Right ventricle myocardium superior (tissue), 1 donor: ENCODE measurements at regions not wholly inside any gene's neighbourhood (a gene's known extent, or its start where the extent isn't known, plus 50 kb on each side); places are given as distances from the start of the nearest gene placed in this dataset.
"Not testable (repeated sequence)": the region's sequence is repeated elsewhere in the genome, so short reads cannot be mapped to it uniquely, and the experiment has no call there.

Source experiments
- ATAC-seq: fragments of 200-7000 bp; cut with Tn5 transposase; one replicate; pipeline ENCODE4 v1.9.1; 2020; ENCODE audit warnings: mild to moderate bottlenecking; ENCODE audit not compliant: poor library complexity
- DNase-seq: peaks from one replicate; pipeline ENCODE4 v3.0.0-alpha.2; 2020
- intact Hi-C: fragments of 100-400 bp; cut with DNase I; formaldehyde crosslinking; loops from one replicate; pipeline ENCODE4 v1.11.2; 2022
- donor health status: DM: no; HTN: yes; CAD: no; lungs with severe emphysema.

DNA sequence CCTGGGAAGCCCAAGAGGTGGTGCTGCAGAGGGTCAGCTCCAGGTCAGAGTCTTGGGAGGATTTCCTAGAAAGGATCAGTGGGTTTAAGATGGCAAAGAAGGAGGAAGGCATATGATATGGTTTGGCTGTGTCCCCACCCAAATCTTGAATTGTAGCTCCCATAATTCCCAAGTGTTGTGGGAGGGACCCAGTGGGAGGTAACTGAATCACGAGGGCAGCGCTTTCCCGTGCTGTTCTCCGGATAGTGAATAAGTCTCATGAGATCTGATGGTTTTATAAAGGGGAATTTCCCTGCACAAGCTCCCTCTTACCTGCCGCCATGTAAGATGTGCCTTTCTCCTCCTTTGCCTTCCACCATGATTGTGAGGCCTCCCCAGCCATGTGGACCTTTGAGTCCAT lies 240.4 kb downstream of the TOMM20 start:
- ATAC-seq, DNase-seq: not testable (repeated sequence)
- intact Hi-C loops = loop anchor here (5.0 to 10.0 kb wide), 3 partner anchors 163 to 351 kb away; no protein-coding TSS in a partner anchor

DNA sequence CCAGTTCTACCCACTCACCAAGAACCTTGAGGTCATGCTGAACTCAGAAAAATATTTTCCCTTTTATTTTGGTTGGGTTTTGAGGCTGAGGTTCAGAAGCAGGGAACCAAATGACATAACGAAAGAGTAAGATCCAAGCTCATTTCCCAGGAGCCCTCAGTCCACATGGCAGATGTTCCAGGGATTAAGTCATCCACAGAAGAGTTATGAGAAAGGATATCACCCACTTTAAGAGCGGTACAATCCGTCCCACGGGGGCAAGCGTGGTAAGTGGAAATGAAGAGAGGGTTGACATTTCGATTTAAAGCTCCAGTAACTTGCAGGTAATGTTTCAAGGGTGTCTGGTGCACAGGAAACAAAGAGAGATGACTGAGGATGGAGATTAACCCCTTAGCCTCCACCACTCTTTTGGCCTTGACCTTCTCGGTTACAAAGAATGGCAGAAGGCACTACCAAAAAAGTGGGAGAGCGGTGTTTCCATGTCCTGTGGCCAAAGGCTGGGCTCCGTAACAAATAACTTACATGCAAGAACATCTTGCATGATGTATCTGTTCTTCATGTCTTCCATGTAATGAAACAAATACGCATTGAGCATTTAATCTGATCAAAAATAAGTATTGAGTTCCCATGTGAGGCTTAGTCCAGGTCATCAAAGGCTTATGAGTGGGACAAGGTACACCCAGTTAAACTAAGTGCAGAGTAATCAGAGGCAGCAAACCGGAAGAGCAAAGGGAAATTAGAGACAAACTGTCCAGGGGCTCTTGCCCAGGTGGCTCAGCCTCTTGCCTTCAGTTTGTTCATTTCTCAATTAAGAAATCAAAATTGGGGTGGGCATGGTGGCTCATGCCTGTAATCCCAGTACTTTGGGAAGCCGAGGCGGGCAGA lies 241.4 kb downstream of the TOMM20 start:
- ATAC-seq (peak; percentile 81), DNase-seq (peak; percentile 80)
- intact Hi-C loops = loop anchor here (2.0 to 10.0 kb wide), 4 partner anchors 162 to 350 kb away; partner anchors contain the start of gene IRF2BP2

GRCh38 chr1:234886081-234886984 lies 242.3 kb downstream of the TOMM20 start:
- intact Hi-C loops = loop anchor here (2.0 to 10.0 kb wide), 4 partner anchors 162 to 349 kb away; partner anchors contain the start of gene IRF2BP2
- peak; percentile 82 for ATAC-seq
- no peak for DNase-seq

DNA sequence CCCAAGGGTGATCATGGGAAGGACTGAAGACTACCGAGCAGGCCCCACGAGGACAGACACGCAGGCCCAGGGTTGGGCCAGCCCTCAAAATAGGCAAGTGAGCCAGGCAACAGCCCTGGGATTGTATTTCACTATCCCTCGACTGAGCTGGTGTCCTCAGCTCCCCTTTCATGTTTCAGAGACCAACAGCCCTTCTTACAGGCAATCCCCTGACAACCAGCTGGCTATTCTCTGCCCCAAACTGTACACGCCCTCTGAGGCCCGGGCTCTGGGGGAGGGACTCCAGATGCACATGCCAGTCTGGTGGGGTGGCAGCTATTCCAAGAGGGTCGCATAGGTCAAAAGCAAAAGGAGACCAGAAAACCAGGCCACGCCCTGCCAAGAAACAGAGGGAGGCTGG lies 243.0 kb downstream of the TOMM20 start:
- DNase-seq (peak; percentile 55), ATAC-seq (peak; percentile 66)
- intact Hi-C loops = loop anchor here (5.0 to 10.0 kb wide), 3 partner anchors 161 to 348 kb away; no protein-coding TSS in a partner anchor

DNA sequence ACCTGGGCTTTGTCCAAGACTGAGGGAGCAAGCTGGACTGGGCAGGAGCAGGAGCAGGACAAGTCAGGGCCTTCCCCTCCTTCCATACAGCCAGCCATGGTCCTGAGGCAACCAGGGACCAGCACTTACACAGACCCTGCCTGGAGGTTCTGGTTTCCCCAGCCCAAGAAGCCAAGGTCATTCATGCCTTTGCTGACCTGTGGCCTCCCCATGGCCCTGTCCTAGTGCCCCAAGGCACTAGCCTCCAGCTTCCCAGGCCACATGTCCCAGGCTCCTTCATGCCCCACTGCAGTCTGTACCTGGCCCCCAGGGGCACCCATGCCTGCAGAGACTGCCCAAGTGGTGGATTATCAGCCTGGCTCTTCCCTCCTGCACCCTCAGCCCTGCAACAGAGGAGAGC lies 243.9 kb downstream of the TOMM20 start:
- ATAC-seq (no peak), DNase-seq (no peak)
- intact Hi-C loops = loop anchor here (5.0 to 10.0 kb wide), 3 partner anchors 160 to 347 kb away; no protein-coding TSS in a partner anchor

GRCh38 chr1:234884006-234884405 lies 244.6 kb downstream of the TOMM20 start:
- no peak for DNase-seq
- intact Hi-C loops = loop anchor here (10.0 kb wide), 1 partner anchor 159 kb away; no protein-coding TSS in a partner anchor
- ATAC-seq = no peak

GRCh38 chr1:234882898-234883297 lies 245.7 kb downstream of the TOMM20 start:
- intact Hi-C loops = loop anchor here (10.0 kb wide), 1 partner anchor 158 kb away; no protein-coding TSS in a partner anchor

DNA sequence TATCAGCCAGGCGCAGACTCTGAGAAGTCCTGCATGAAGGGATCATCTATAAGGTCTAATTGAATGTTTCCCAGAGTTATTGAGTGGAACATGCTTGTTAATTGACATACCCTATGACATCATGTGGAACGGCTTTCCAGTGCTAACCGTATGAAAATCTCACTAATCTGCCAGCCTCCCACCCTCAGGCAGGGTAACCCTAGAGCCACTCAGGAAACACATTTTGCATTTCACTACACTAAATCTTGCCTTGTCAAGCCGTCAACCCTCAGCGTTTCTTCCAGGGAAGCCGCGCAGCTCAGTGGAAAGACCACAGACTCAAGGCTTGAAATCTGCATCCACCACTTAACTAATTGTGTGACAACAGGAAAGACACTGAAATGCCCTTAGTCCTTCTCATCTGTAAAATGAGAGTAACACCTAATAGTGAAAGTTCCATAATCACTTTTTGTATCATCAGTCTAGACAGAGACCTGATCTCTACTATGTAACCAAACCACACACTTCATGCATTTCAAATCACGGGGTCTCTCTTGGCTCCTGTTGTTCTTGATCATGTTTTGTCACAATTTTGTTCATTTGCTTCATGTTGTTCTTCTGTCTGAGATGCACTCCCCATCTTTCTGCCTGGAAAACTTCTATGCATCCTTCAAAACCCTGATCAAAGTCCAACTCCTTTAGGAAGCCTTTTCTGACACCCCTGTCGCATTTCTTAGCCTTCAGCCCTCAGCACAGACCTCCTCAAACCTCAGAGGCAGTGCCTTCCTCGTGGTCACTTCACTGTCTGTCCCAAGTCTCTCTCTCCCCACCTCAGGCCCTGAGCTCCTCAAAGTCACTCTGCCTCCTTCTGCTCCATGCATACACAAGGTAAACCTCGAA lies 246.5 kb downstream of the TOMM20 start:
- no peak for ATAC-seq
- intact Hi-C loops = loop anchor here (10.0 kb wide), 1 partner anchor 157 kb away; no protein-coding TSS in a partner anchor

More at GRCh38 chr1:234882898-234883297, 245.7 kb downstream of the TOMM20 start:
- no peak for DNase-seq
- ATAC-seq = no peak

GRCh38 chr1:234879147-234880080 lies 249.2 kb downstream of the TOMM20 start:
- ATAC-seq (peak; percentile 77), DNase-seq (no peak)
- intact Hi-C loops = loop anchor here (10.0 kb wide), 1 partner anchor 155 kb away; no protein-coding TSS in a partner anchor

More for the DNA sequence above, 246.5 kb downstream of the TOMM20 start:
- no peak for DNase-seq

GRCh38 chr1:234878288-234878687 lies 250.3 kb downstream of the TOMM20 start:
- DNase-seq (no peak), ATAC-seq (no peak)
- intact Hi-C loops = no loop called here

- intact Hi-C loops = no loop called here
- DNase-seq = no peak
- ATAC-seq = no peak
Observed at GRCh38 chr1:234877761-234878160, 250.9 kb downstream of the TOMM20 start.

DNA sequence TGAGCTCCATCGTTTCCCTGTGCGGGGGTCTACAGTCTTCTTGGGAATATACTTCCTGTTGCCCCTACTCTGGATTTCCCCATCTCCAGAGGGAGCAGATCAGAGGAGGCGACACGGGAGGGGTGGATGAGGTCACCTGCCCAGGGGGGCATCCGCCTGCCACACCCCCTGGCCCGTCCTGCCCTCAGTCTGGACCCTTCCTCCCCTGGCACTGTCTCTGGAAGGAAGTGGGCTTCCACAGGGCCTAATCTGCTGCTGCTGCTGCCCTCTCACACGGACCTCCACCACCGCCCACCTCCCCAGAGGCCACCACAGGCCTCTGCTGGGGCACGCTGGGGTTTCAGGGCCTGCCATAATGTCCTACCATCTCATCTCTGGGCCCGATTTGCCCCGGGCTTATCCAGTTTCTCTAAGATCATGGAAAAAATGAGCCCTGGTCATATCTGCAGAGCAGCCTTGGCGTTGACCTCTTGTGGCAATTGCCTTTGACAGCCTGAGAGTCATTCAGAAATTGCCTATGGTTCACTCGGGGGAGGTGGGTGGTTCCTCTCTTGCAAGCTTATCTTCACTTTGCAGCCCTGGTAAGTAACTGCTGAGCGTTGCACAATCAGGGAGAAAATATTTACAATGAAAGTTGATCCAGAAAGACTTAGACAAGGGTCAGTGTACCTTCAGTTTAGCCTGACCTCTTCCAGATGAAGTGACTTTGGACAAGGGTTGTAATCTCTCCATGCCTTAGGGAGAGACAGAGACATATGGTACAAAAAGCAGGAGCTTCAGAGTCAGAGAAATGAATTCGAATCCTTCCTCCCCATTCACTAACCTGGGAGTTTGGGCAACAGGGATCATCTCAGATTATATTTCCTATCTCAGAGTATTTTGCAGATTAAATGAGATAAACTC lies 252.4 kb downstream of the TOMM20 start:
- peak; percentile 66 for ATAC-seq
- no peak for DNase-seq
- intact Hi-C loops = no loop called here

DNA sequence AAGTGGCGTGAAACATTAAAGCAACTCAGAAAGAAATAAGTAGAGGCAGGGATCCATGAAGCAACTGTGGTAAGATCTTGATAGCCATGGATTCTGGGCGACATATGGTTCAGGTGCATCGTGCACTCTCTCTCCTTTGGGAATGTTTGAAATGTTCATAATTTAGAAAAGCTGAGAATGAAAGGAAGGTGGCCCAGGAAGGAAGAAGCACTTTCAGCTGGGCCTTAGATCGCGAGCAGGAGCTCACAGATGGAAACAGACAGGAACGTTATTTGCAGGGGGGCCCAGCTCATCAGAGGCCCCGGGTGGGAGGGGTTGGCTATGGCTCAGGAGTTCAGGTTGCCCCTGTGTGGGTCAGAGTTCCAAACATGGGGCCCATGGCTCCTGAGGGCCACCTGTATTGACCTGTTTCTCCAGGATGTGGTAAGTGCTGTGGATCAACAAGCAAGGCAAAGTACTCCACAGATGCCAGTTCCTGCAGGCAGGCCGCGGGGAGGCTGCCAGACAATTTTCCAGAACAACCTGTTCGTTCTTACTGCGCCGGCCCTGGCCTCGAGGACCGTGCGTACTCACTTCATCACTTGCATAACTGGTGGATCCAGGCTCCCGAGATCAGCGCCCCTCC lies 253.2 kb downstream of the TOMM20 start:
- intact Hi-C loops = no loop called here
- ATAC-seq = peak; percentile 40
- no peak for DNase-seq

- DNase-seq (no peak), ATAC-seq (no peak)
- intact Hi-C loops = no loop called here
Observed at GRCh38 chr1:234874291-234875288, 254.0 kb downstream of the TOMM20 start.
